ENCODE measurements at regions not wholly inside any gene's neighbourhood (a gene's known extent, or its start where the extent isn't known, plus 50 kb on each side); places are given as distances from the start of the nearest gene placed in this dataset.

GRCh38 chr4:37126051-37126450 is 118.5 kb upstream of the NWD2 start:
- TF ChIP-seq POLR2A (IDR thresholded peaks at IDR 0.05; ENCODE audit: low read length): no peak
- no peak for TF ChIP-seq GATA1 (IDR thresholded peaks at IDR 0.05; ENCODE audit: low read depth, low read length)
